ENCODE measurements at regions not wholly inside any gene's neighbourhood (a gene's known extent, or its start where the extent isn't known, plus 50 kb on each side); places are given as distances from the start of the nearest gene placed in this dataset.

GRCh38 chr2:12177455-12178288 lies 431.2 kb downstream of the LPIN1 start:
- no peak for FAIRE-seq

GRCh38 chr2:12178289-12179080 lies 432.1 kb downstream of the LPIN1 start:
- no peak for FAIRE-seq

GRCh38 chr2:12180031-12180430 lies 433.6 kb downstream of the LPIN1 start:
- no peak for FAIRE-seq

GRCh38 chr2:12183032-12183645 lies 436.7 kb downstream of the LPIN1 start:
- FAIRE-seq: no peak

GRCh38 chr2:12192762-12193161 lies 446.3 kb downstream of the LPIN1 start:
- FAIRE-seq: no peak

GRCh38 chr2:12194968-12195367 lies 448.5 kb downstream of the LPIN1 start:
- no peak for FAIRE-seq

- FAIRE-seq: no peak
These were observed 450.1 kb downstream of the LPIN1 start for GRCh38 chr2:12196495-12196894.

- FAIRE-seq: no peak
These were observed 450.7 kb downstream of the LPIN1 start for GRCh38 chr2:12197133-12197532.

- FAIRE-seq: no peak
These were observed 453.2 kb downstream of the LPIN1 start for GRCh38 chr2:12199491-12200211.

GRCh38 chr2:12201369-12201768 lies 454.9 kb downstream of the LPIN1 start:
- no peak for FAIRE-seq

- FAIRE-seq: peak; percentile 41
These were observed 456.1 kb downstream of the LPIN1 start for GRCh38 chr2:12202313-12203075.

- FAIRE-seq: no peak
These were observed 457.1 kb downstream of the LPIN1 start for GRCh38 chr2:12203528-12203927.

- FAIRE-seq: no peak
These were observed 458.7 kb downstream of the LPIN1 start for GRCh38 chr2:12205086-12205485.

GRCh38 chr2:12207491-12207890 lies 461.1 kb downstream of the LPIN1 start:
- no peak for FAIRE-seq

GRCh38 chr2:12210016-12210933 lies 463.8 kb downstream of the LPIN1 start:
- no peak for FAIRE-seq

- no peak for FAIRE-seq
These were observed 465.1 kb downstream of the LPIN1 start for GRCh38 chr2:12211326-12212175.

GRCh38 chr2:12212841-12213597 lies 466.6 kb downstream of the LPIN1 start:
- FAIRE-seq: no peak

GRCh38 chr2:12217175-12217574 lies 470.7 kb downstream of the LPIN1 start:
- FAIRE-seq: no peak

GRCh38 chr2:12219761-12220160 lies 473.3 kb downstream of the LPIN1 start:
- FAIRE-seq: no peak

All from endometrium (tissue), 2 donors.